ENCODE measurements at regions not wholly inside any gene's neighbourhood (a gene's known extent, or its start where the extent isn't known, plus 50 kb on each side); places are given as distances from the start of the nearest gene placed in this dataset.

DNA sequence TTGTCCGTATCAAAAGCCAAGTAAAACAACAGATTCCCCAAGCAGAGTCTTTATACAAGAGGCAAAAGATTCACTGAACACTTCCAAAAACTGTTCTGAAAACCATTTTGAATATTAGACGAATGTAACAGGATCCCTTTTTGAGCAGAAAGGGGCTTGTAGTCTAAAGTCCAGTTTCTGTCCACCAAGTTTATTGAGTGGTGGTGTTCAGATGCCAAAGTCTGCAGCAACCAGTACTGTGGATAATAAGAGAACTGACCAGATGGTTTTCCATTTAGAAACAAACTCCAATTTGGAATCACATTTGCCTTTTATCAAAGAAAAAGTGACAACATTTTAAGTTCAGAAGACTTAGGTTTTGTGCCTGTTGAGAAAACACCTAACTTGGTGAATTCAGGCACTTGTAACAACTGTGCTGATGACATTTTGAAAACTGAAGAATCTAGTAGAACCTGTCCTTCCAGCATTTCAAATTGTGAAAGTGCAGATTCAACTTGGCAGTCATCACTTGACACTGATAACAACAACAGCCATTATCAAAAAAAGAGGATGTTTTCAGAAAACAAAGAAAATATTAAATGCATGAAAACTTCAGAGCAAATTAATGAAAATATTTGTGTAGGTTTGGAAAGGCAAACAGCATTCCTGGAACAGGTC is 217.1 kb downstream of the CSNK2A3 start:
- DNase-seq = no peak

DNA sequence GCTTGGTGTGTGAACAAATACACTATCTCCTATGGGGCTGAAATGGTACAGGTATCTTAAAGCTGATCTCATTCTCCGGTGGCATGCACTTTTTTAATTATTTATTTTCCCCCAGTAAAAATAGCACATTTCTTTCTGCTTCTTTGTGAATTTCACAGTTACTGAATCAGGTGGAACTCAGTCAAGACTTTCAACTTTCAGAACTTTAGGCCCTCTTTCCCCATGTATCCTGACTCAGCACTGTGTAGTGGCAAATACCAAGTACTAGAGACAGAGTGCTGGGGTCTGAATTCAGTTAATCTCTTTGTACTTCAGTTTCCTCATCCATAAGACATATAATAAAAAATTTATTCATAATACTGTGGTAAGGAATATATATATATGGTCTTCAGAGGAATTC is 223.9 kb downstream of the CSNK2A3 start:
- DNase-seq = no peak

DNA sequence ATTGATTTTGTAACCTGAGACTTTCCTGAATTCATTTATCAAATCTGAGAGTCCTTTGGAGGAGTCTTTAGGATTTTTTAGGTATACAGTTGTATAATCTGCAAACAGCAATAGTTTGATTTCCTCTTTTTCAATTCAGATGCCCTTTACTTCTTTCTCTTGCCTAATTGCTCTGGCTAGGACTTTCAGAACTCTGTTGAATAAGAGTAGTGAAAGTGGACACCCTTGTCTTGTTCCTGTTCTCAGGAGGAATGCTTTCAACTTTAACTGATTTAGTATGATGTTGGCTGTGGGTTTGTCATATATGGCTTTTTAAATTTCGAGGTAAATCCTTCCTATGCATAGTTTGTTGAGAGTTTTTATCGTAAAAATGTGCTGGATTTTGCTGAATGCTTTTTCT is 227.4 kb downstream of the CSNK2A3 start:
- no peak for DNase-seq

DNA sequence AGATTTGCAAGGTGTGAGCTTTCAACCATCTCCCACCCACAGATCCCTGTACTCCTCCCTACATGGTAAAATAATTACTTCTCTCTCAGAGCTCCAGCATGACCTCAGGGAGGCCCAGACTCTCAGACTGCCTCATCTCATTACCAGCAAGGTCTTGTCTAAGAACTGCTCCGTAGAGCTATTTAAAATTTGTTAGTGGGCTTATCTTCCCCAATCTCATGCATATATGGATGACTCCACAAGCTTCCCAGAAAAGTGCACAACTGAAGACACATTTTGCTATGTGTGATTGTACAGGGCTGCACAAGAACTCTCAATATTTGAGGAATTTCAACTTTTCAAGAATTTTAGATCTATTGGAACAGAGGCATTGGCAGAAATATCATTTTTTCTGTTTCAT is 230.3 kb downstream of the CSNK2A3 start:
- DNase-seq = no peak

DNA sequence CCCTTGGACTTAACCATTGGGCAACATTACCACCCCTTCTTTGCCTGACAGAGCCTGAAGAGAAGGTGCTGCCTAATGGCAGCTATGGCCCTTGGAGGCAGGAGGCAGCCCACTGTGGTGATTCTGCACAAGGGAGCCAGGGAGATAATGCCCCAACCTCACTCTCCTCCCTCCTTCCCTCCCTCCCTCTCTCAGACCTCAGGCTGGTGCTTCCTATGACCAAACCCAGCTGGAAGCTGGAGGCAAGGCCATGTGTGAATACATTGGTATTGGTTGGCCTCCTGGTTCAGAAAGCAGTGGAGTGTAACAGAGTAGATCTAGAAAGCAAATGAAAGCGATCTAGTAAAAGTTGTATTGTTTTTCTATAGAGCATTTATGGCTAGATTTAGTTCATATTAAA is 233.1 kb downstream of the CSNK2A3 start:
- DNase-seq = no peak

DNA sequence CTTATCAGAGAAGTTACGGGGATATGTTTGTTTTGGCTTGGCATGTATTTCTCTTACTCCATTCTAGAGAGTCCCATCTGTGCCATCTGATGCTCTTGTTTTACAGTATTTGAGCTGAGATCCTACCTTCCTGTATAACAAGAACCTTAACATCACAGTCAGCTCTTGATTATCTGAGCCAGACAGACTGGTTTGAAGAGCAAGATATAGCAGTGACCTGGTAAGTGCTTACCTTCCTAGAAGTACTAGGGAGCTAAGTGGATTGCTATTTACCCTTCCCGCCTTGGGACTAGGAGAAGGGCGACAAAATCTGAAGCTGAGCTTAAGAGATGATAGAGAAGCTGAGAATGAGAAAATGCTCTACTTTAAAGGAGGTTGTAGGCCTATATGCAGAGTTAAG is 235.3 kb downstream of the CSNK2A3 start:
- no peak for DNase-seq

DNA sequence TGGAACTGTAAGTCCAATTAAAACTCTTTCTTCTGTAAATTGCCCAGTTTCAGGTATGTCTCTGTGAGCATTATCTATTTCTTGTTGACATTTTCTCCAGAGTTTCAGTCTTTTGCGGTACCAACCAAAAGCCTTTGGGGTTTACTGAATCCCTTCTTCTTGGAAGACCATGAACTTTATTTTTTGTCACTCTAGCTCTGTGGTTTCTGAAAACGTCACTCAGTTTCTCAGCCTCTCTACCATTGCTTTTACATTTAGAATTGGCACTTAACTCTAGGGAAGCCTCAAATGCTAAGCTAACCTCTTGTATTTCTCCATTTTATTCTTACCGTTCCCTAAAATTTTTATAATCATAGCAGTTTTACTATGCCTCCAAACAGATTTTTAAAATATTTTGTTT is 237.6 kb downstream of the CSNK2A3 start:
- no peak for DNase-seq

DNA sequence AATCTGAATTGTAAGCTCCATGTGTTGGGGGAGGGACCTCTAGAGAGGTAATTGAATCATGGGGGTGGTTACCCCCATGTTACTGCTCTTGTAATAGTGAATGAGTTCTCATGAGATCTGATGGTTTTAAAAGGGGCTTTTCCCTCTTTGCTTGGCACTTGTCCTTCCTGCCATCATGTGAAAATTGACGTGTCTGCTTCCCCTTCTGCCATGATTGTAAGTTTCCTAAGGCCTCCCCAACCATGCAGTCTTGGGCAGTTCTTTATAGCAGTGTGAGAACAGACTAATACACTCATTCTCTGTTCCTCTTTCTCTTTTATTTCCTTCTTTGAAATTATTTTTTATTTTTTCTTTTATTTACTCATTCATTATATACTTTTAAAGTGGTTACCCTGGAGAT is 239.4 kb downstream of the CSNK2A3 start:
- DNase-seq = no peak

DNA sequence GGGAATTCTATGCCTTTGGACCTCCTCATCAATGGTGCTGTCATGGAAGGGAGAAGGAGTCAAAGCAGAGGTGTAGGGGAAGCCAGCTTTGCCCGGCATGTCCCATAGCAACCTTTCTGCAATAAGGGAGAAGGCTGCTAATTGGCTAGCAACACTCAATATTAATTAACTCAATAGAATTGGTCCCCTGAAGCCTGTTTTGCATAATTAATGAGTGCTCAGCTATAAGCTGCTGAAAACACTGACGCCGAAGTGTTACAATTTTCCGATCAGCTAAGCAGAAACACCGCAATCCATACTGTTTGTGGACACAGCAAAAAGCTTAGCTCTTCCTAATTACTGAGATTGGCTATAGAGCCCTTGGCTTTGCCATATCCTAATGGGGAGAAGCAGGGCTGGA is 245.0 kb downstream of the CSNK2A3 start:
- no peak for DNase-seq

DNA sequence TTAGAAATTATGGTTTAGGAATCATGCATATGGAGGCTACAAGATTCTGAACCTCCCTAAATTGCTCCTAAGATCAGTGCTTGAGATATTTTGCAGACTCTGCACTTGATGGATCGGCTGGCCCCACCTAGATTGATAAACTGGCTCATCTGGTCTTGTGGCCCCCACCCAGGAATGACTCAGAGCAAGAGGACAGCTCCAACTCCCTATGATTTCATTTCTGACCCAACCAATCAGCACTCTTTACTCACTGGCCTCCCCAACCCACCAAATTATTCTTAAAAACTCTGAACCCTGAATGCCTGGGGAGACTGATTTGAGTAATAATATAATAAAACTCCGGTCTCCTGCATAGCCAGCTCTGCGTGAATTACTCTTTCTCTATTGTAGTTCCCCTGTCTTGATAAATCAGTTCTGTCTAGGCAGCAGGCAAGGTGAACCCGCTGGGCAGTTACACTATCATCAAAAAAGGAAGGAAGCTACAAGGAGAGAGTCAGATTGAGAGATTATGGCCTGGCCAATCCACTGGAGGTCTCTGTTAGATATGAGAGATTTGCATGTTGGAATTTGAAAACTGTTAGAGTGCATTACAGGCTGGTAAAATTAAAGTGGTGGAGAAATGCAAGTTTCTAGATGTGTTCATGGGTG is 245.8 kb downstream of the CSNK2A3 start:
- no peak for DNase-seq

DNA sequence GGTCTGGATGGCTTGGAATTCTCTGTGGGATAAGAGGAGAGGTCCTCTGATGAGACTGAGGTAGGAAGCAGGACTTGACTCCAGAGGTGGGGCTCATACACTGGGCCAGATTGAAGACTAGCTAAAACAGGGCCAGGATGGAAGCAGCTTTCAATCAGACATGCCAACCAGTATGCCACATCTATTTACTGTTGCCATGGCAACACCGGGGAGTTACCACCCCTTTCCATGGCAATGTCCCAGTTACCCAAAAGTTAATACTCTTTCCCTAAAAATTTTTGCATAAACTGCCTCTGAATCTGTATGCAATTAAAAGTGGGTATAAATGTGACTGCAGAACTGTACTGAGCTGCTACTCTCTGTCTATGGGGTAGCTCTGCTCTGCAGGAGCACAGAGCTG is 247.5 kb upstream of the ZBED5 start:
- no peak for DNase-seq

DNA sequence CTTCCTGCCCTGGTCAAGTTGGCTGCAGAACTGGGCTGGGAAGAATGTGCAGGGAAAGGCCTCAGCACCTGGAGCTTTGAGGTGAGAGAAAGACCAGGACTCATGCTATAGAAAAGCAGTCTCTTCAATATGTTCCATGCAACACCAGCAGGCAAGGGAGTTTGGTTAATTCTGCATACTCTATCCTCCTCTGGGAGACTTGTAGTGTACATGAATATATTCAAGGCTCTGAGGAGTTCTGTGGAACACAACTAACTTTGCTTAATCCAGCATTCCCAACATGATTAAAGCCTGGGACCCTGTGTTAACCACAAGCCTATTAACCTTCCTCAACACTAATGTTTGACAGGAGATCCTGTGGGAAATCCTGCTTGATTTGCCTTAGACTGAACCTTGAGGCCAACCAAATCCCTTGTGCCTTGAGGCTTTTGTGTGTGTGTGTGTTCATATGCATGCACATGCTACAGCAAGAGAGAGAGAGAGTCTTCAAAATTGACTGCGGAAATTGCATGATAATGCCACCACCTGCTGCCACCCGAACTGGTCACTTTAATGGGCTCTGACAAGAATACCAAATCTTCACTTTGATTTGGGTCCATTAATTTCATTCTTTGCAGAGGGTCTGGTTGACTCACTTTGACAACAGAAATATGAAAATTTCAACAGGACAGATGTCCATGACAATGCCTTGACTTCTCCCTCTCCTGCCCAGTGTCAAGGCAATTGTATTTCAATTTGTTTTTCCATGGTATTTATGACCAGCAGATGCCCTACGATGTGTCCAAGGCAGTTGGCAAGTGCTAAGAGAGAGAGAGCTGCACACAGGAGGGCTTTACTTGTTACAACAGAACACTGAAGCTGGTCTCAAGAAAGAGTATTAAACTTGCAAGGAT is 238.2 kb upstream of the ZBED5 start:
- no peak for DNase-seq

DNA sequence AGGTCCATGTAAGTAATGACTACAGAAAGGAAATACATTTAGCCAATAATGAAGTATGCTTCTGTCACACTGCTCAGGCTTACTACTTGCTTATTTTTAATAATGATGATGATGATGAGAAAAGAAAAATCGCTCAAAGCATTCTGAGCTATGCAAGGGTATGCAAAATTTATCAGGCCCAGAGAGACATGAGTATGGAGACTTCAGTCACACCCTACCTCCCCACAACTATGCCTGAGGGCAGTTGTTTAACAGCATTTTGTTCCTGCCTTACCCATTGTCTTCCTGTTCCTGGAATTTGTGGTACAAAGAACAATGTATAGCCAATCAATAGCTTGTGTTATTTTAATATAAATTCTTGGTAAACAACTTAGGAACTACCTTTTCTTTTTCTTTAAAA is 232.6 kb upstream of the ZBED5 start:
- no peak for DNase-seq

DNA sequence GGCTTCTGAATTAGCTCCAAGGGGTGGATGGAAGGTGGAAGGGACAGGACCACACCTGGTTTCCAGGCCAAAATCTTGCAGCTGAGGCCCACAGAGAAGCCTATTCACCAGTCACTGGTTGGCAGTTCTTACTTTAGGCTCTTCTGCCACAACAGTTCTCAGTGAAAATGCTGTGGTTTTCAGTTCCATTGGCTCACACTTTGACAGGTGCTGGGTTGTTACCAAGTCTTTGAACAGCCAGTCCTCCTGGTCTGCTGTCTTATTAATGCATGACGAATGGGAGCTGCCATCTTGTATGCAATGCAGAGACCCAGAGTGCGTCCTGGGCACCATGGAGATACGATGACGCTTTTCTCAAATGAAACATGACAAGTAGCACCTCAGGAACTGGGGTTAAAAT is 232.0 kb upstream of the ZBED5 start:
- no peak for DNase-seq

DNA sequence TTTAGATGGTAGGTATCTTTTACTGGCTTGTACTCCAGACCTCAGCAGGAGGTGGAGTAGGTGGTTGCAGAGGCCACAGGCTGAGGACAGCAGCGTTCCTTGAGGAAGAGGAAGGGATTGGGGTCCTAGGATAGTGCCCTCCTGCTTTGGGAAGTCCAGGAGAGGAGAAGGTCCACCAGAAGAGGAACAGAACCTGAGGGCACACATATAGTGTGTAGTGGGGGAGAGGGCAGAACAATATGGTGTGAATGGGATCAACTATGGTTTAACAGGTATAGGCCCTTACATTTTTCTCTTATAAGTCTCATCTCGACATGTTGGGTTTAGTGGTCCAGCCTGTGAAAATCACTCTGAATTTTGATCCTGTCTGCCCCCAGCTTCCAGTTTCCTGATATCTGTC is 229.1 kb upstream of the ZBED5 start:
- no peak for DNase-seq

DNA sequence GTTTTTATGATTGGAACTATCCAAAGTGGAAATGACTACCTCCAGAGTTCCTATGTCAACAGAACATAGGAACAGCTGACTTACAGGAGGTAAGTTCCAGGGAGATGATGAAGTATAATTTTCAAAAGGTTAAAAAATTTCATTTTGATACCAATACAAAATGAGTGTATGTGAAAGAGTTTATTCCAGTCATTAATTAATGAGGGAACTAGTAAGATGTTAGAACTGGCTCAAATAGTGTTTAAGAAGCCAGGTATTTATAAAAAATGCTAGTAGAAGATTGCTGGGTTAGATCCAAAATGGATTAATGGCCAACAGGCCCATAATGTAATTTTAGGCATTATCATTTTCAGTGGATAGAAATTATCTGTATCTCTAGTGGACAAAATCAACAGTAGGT is 227.7 kb upstream of the ZBED5 start:
- DNase-seq = no peak

DNA sequence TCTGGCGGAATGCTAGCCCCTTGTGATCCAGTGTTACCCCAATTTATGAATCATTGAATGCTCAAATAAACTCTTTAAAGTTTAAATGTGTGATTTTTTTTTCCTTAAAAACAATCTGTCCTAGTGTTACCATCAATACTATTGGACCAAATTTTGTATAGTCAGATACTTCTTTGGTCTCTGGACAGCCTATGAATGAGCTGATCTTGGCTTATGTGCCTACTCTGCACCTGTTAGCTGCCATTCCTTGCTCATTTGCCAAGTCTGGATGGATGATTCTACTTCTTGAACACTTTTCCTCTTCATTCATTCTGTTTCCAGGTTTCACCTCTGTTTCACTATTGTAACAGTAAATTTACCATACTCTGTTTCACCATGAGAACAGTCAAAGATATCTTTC is 226.5 kb upstream of the ZBED5 start:
- no peak for DNase-seq

DNA sequence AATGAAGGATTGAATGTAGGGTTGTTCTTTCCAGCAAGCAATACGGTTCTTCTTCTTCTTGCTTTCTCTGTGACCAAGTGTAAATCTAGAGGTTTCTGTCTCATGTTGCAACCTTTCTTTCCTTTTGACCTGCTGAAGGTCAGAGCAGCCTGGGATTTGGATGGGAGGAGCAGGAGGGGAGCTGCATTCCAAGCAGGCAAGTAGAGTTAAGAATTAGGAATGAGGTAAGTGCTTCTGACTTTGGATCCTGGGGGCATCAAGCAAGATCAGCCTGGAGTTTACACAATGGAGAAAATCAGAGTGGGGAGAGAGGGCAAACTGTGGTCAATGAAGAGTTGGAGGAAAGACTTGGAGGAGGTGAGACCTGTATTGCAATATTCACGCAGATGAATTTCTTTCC is 225.6 kb upstream of the ZBED5 start:
- DNase-seq = no peak

DNA sequence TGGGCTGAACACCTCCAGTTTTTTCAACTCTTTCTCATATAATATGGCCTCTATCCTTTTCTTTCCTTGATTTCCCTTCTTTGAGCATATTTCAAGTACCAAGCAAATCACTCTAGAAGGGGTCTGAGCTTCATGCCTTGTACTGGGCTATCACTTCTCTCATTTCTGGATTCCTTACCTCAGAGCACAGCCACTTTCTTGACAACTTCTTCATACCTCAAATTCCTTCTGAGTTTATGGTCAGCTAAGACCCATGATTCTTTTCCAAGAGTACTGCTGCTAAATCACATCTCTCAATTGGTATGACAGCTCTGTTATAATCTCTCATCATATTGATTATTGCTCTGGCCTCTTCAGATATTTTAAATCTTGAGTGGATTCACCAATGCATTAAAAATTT is 224.8 kb upstream of the ZBED5 start:
- DNase-seq = no peak

DNA sequence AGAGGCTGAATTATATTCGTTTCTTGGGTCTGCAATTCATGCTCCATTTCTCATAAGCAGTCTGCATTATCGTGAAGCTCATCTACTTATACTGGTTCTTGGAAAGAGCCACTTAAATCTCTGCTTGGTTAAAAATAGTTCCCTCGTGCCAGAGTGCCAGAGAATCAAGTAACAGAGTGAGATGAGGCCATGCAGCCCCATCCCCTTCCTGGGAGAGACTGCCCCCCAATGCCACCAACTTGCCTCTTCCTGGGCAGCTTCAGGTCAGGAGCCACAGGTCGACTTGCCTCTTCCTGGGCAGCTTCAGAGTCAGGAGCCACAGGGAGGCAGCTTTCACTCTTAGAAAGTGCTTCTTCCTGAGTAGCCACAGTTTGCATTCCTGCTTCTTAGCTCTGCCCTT is 223.9 kb upstream of the ZBED5 start:
- DNase-seq = no peak

DNA sequence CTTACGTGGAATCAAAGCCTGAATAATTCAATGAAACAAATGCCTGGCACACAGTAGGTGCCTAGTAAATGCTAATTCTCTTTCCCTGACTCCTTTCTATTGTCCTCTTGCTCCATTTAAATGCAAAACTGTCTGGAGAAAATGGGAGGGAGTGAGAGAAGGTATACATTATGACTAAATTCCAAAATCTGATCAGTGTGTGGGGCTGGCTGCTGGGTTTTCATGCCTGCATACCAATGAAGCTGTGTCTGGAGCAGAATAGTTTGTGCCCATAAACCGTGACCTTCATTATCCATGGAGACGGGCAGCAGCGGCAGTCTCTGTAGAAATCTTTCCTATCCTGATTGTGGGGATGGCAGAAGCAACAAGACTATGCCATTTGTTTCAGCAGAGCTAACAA is 223.4 kb upstream of the ZBED5 start:
- no peak for DNase-seq

DNA sequence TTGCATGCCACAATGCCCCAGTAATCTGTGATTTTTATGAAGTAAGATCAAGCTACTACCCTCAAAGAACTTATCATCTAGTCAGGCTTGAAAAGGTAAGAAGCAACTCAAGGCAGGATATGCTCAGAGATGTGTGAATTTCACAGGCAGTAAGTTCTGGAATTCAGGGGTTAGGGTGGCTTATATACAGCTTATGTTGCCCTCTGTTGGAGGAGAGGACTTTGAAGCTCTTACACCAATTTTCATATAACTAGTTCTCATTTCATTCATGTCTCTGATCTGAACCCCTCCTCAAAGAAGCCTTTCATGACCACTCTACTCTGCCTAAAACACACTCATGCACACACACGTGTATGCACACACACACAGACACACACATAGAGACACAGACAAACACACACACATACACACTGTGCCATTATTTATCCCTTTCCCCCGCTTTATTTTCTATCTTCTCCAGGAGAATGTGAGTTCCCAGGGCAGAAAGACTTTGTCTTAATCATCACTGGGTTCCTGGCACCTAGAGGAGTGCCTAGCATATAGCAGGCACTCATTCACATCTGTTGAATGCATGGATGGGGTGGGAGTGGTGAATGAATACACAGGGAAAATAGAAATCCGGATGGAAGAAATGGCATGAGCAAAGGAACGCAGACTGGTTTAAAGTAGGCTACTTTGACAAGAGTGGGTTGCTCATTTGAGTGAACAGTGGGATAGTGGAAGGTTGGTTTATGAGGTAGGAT is 220.7 kb upstream of the ZBED5 start:
- DNase-seq = no peak

DNA sequence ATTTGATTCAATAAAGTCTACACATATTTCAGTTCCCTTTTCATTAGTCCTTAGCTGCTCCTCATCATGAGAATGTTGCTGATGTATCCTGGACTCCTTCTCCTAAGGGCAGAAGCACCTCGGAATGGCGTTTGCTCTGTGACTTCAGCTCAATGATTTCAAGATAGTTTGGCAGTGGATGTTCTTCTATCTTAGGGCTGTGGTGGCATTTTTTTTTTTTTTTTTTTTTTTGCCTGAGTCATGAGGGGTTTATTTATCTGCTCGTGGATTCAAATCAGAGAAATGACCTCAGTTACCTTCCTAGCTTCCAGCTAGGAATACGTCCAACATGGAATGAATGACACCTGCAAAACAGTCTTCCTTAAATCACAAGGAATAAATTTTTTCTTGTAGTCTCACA is 220.0 kb upstream of the ZBED5 start:
- DNase-seq = no peak

DNA sequence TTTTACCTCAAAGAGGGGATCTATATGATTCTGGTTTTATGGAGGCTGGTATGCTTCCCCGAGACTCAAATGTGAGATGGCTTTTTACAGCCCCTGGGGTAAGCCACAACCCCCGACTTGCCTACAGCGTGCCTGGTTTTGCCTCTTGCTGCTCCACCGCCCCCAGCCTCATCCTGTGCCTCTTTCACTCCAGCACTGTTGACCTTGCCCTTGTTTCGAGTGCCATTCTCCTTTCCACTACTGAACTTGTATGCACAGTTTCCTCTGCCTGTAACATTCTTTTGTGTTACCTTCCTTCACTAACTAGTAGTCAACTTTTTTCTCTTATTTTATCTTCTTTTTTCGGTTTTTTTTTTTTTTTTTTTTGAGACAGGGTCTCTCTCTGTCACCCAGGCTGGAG is 219.0 kb upstream of the ZBED5 start:
- no peak for DNase-seq
